Neural progenitor cell (in vitro differentiated cells): ENCODE measurements at regions not wholly inside any gene's neighbourhood (a gene's known extent, or its start where the extent isn't known, plus 50 kb on each side); places are given as distances from the start of the nearest gene placed in this dataset.

Source experiments
- EZH2 ChIP-seq: fragments of 200-600 bp; sonication (generic); IDR thresholded peaks from 2 replicates; pipeline ENCODE4 v1.6.1; 2017; ENCODE audit warnings: antibody characterized with exemption, mild to moderate bottlenecking, moderate library complexity
- TF ChIP-seq, protein P1 (sequence below): fragments of 200-600 bp; sonication (generic); IDR thresholded peaks from 2 replicates; pipeline ENCODE4 v1.5.1; 2017; ENCODE audit warnings: antibody characterized with exemption, mild to moderate bottlenecking

DNA sequence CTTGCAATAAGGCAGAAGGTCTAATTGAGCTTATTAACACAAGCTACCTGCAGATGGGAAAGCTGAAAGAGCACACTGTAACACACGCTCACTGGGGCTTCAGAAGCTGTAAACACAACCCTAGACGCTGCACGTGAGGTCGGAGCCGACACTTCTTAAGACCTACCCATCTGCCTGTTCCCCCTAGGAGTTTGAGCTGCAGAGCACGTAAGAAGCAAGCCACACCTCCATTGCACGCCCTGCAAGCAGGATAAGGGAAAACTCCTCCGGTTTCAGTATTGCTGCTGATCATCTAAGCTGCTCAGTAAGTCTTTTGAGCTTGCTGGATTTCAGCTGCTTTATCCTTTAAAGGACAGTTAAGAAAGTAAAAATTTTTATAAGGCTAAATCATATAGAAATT, 244.0 kb upstream of the ZWINT start:
- TF ChIP-seq, protein P1, sequence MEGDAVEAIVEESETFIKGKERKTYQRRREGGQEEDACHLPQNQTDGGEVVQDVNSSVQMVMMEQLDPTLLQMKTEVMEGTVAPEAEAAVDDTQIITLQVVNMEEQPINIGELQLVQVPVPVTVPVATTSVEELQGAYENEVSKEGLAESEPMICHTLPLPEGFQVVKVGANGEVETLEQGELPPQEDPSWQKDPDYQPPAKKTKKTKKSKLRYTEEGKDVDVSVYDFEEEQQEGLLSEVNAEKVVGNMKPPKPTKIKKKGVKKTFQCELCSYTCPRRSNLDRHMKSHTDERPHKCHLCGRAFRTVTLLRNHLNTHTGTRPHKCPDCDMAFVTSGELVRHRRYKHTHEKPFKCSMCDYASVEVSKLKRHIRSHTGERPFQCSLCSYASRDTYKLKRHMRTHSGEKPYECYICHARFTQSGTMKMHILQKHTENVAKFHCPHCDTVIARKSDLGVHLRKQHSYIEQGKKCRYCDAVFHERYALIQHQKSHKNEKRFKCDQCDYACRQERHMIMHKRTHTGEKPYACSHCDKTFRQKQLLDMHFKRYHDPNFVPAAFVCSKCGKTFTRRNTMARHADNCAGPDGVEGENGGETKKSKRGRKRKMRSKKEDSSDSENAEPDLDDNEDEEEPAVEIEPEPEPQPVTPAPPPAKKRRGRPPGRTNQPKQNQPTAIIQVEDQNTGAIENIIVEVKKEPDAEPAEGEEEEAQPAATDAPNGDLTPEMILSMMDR, result no peak
- no peak for TF ChIP-seq EZH2
